Mammary epithelial cell (primary cell): ENCODE measurements at regions not wholly inside any gene's neighbourhood (a gene's known extent, or its start where the extent isn't known, plus 50 kb on each side); places are given as distances from the start of the nearest gene placed in this dataset.

ENCODE experiments used
- EZH2 ChIP-seq: IDR thresholded peaks from 2 replicates; pipeline ENCODE4 v1.6.1; 2012; ENCODE audit warnings: low read length, inconsistent platforms, borderline replicate concordance
- TF ChIP-seq, protein P1 (sequence below), 2 donors: IDR thresholded peaks in 1 of 2; conservative IDR thresholded peaks in 1 of 2; 2 replicates each; pipeline ENCODE4 v1.5.1; 2011 to 2012; ENCODE audit warnings: inconsistent platforms in 2 of 2, low read length in 2 of 2, mild to moderate bottlenecking in 2 of 2, control low read depth in 1 of 2, low read depth in 1 of 2; ENCODE audit not compliant: insufficient read depth in 1 of 2; ENCODE audit errors: extremely low read depth in 1 of 2

DNA sequence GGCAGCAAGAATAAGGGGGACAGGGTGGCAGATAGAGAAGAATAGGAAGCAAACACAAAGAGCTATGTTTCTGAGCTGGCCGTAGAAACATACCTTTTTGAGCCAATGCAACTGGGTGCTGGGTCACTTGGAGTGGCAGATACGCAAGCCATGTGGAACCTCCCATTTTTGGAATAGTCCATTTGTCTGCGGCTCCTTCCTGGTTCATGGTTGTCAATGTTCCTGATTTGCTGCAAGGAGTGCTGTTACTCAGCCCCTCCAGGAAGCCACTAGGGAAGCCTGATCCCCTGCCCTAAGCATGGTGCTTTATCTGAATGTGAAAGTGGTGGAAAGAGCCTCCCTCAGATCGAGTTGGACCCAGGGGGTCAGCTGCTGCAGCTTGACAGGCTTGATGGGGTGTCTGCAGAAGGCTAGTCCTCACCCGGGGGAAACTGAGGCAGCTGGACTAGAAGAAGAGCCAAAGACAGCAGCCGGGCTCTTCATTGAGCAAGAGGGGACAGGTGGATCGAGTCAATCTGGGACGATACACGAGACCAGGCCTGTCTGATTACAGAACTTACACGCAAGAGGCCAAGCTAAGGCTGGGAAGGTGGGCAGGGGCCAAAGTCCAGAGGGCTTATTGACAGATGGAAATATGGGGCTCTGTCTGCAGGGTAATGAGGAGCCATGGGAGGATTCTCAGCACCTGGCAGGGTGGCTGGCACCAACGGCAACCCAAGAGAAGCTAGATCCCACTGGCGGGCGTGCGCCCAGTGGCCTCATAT, 57.4 kb upstream of the CTNNBL1 start:
- TF ChIP-seq, protein P1, sequence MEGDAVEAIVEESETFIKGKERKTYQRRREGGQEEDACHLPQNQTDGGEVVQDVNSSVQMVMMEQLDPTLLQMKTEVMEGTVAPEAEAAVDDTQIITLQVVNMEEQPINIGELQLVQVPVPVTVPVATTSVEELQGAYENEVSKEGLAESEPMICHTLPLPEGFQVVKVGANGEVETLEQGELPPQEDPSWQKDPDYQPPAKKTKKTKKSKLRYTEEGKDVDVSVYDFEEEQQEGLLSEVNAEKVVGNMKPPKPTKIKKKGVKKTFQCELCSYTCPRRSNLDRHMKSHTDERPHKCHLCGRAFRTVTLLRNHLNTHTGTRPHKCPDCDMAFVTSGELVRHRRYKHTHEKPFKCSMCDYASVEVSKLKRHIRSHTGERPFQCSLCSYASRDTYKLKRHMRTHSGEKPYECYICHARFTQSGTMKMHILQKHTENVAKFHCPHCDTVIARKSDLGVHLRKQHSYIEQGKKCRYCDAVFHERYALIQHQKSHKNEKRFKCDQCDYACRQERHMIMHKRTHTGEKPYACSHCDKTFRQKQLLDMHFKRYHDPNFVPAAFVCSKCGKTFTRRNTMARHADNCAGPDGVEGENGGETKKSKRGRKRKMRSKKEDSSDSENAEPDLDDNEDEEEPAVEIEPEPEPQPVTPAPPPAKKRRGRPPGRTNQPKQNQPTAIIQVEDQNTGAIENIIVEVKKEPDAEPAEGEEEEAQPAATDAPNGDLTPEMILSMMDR (conservative IDR thresholded peaks at IDR 0.05 in 1 of 2, IDR thresholded peaks at IDR 0.05 in 1 of 2; ENCODE audit: extremely low read depth in 1 of 2, insufficient read depth in 1 of 2, low read depth in 1 of 2, low read length in 2 of 2) = no peak
- TF ChIP-seq EZH2 = no peak
